ENCODE measurements at regions not wholly inside any gene's neighbourhood (a gene's known extent, or its start where the extent isn't known, plus 50 kb on each side); places are given as distances from the start of the nearest gene placed in this dataset.

- no peak overlapping the region for H3K27ac ChIP-seq
- no peak for TF ChIP-seq CTCF (conservative IDR thresholded peaks at IDR 0.05)
Observed at GRCh38 chr20:41811456-41811855, 193.3 kb upstream of the CHD6 start.

GRCh38 chr20:41800040-41800439, 181.9 kb upstream of the CHD6 start:
- H3K27ac ChIP-seq, result no peak overlapping the region
- TF ChIP-seq CTCF (conservative IDR thresholded peaks at IDR 0.05), result no peak

DNA sequence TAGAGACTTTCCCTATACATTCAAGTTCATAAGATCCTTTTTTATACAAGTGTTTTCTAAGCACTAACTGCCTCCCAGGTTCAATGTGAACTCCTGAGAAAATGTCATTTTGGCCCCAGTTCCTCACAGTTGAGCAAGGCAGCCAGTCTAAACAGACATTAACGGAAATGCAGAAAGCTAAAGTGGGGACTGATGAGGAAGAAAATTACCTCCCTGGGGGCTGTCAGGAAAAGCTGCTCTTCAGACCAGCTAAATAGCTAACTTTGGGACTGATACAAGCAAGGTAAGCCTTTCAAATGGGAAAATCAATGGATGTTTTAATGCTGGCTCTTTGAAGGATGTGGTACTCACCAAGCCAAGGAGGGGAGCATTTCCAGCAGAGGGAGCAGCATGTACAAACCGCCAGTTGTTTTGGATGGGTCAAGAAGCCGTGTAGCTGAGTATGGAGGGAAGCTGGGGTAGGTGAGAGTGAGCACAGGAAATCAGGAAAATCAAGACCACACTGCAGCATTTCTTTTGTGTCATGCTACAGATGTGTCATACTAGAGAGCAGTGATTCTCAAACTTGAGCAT, 180.8 kb upstream of the CHD6 start:
- no peak overlapping the region for H3K27ac ChIP-seq
- TF ChIP-seq CTCF (conservative IDR thresholded peaks at IDR 0.05), result no peak

GRCh38 chr20:41786158-41786557, 168.0 kb upstream of the CHD6 start:
- no peak overlapping the region for H3K27ac ChIP-seq
- no peak for TF ChIP-seq CTCF (conservative IDR thresholded peaks at IDR 0.05)

DNA sequence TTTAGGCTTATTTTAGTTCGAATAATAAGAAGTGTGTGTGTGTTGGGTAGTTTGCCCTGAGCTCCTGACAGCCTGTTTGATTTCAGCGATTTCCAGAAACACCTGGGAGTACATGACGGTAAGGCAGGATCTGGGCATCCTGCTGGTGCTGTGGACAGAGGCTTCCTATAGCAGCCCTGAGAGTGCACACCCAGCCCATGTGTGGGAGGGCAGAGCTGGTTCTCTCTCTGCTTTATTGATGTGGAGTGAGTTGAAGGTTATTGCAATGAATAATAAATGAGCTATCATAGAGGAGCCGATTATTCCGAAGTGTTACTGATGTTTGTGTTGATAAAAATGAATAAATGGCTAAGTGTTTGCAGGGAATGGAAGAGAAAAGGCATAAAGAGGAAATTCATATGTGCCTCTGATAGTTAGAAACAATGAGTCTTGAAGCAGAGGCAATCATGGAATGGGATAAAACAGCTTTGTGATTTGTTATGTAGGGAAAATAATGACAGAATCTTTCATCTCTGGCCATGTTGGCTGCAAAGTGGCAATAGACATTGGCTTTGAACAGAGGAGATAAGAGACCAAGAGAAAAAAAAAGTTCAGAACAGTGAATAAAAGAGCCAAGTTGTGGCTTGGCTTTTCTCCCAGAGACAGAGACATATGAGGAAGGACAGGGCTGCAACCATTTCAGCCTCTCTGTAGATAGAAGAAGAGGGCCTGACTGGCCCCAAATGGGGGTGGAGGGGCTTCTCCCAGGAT, 166.2 kb upstream of the CHD6 start:
- H3K27ac ChIP-seq, result no peak overlapping the region

DNA sequence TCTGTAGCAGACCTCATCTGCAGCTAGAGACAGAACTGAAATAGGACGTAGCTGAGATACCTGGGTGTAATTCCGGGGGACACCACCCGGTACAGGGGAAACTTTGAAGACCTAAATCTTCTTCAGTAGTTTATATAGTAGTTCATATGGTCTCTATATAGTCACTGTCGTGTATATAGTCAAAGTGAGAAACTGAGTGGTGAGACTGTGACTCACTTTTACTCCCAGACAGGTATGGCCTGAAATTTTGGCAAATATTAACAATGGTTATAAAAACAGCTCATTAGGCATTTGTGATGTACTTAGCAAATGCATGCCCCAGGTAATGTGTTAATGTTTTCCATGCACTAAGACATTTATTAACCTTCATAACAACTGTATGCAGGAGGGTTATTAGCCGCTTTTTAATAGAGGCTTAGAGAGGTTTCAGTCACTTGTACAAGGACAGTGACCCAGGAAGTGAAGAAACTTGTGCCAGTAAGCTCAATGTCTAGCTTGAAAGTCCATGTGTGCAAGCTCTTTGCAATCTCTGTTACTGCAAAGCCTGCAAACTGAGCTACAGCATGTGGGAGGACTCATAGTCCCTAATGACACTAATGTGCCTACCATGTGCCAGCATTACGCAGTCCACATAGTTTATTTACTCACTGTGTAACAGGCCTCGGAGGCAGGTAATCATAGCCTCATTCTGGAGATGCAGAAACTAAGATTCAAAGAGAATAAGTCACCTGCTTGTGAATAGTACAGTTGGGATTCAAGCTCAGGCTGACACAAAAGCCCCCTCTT, 165.4 kb upstream of the CHD6 start:
- no peak for TF ChIP-seq CTCF (conservative IDR thresholded peaks at IDR 0.05)
- no peak overlapping the region for H3K27ac ChIP-seq

More for the DNA sequence above, 166.2 kb upstream of the CHD6 start:
- TF ChIP-seq CTCF (conservative IDR thresholded peaks at IDR 0.05), result no peak

DNA sequence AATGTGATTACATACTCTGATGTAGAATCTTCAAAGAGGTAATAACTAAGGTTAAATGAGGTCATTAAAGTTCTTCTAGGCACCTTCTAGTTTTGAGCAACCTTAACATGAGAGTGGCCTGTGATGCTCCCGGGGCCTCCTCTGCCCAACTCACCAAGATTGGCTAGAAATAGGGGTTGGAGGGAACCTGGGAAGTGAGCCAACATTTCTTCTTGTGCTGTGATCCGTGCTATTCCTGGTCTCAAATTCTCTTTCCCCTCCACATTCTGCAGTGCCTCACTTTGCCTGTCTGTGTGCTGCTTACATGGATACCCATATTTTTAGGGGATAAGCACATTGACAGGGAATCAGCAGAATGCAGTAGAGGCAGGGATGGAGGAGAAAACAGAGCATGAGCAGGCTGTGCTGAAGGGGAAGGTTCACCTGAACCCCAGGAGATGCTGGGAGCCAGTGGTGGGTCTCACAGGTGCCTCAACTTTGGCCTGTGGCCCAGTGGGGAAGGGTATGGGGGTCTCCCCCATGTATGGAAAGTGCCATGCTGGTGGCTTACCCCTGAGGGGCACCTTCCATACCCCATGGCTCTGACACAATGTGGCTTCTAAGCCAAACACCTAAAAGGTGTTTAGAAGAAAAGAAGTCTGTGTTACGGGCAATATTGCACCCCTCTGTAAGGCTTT, 164.7 kb upstream of the CHD6 start:
- H3K27ac ChIP-seq, result no peak overlapping the region
- no peak for TF ChIP-seq CTCF (conservative IDR thresholded peaks at IDR 0.05)
